Lower leg skin (tissue), 3 donors: ENCODE measurements at regions not wholly inside any gene's neighbourhood (a gene's known extent, or its start where the extent isn't known, plus 50 kb on each side); places are given as distances from the start of the nearest gene placed in this dataset.

Experiments used
- CTCF ChIP-seq, 3 donors: fragments of 450-650 bp; IDR thresholded peaks; one replicate each; pipeline ENCODE4 v1.5.1; 2016; ENCODE audit warnings: antibody characterized with exemption in 3 of 3, mild to moderate bottlenecking in 3 of 3, moderate library complexity in 2 of 3
- POLR2A ChIP-seq, 2 donors: fragments of 450-650 bp; IDR thresholded peaks; one replicate each; pipeline ENCODE4 v1.6.1; 2016 to 2017; ENCODE audit warnings: antibody characterized with exemption in 2 of 2, mild to moderate bottlenecking in 1 of 2, moderate library complexity in 1 of 2

- no peak for TF ChIP-seq CTCF (IDR thresholded peaks at IDR 0.05)
- no peak for TF ChIP-seq POLR2A (IDR thresholded peaks at IDR 0.05)
Measured at GRCh38 chr12:33253178-33253577, 186.4 kb downstream of the SYT10 start.
